ENCODE measurements at regions not wholly inside any gene's neighbourhood (a gene's known extent, or its start where the extent isn't known, plus 50 kb on each side); places are given as distances from the start of the nearest gene placed in this dataset.

DNA sequence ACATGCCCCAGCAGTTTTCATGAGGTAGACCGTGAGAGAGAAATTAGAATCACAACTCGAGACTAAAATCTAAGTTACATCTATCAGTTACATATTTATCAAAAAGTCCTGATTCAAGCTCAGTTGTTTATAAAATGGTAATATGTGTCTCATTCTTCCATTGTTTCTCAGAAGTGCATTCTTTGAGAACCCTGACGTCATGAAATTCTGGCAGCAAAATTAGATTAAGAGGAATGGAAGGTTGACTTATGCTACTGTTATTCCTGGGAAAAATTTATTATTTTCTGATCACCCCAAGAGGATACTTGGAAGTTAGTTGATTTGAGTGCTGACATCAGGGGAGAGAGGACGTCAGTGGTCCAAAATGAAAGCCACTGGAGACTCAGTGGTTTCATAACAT is 1864.8 kb upstream of the LRRTM1 start:
- intact Hi-C loops (cut with micrococcal nuclease; ENCODE audit: unreplicated experiment) (no loop called here), in situ Hi-C loops (cut with MboI) (no loop called here)
- no peaks in the 10 kb centered on the region for H3K27me3 ChIP-seq (replicated peaks in 1 of 2; ENCODE audit: control insufficient read depth in 2 of 2, insufficient read depth in 2 of 2, low read length in 1 of 2)
- no peak for ATAC-seq
- no peaks in the 10 kb centered on the region for H3K4me1 ChIP-seq (ENCODE audit: control insufficient read depth, insufficient read depth, low read length)
- H3K9ac ChIP-seq (ENCODE audit: control insufficient read depth, insufficient read depth, low read length), result no peak overlapping the region
- TF ChIP-seq BACH1 (IDR thresholded peaks at IDR 0.05; ENCODE audit: borderline replicate concordance), result no peak
- no peak for TF ChIP-seq RCOR1 (conservative IDR thresholded peaks at IDR 0.05; ENCODE audit: low read depth, low read length)
- TF ChIP-seq PAX5 (IDR thresholded peaks at IDR 0.05; ENCODE audit: borderline replicate concordance, low read depth, low read length), result no peak
- no peak for TF ChIP-seq HDAC2 (IDR thresholded peaks at IDR 0.05)
- no peak for TF ChIP-seq NBN (IDR thresholded peaks at IDR 0.05)
- no peak for TF ChIP-seq DPF2 (IDR thresholded peaks at IDR 0.05)
- TF ChIP-seq, protein P1, sequence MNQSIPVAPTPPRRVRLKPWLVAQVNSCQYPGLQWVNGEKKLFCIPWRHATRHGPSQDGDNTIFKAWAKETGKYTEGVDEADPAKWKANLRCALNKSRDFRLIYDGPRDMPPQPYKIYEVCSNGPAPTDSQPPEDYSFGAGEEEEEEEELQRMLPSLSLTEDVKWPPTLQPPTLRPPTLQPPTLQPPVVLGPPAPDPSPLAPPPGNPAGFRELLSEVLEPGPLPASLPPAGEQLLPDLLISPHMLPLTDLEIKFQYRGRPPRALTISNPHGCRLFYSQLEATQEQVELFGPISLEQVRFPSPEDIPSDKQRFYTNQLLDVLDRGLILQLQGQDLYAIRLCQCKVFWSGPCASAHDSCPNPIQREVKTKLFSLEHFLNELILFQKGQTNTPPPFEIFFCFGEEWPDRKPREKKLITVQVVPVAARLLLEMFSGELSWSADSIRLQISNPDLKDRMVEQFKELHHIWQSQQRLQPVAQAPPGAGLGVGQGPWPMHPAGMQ (IDR thresholded peaks at IDR 0.05; ENCODE audit: borderline replicate concordance), result no peak
- TF ChIP-seq SMARCA5 (IDR thresholded peaks at IDR 0.05), result no peak
- no peak for TF ChIP-seq BHLHE40 (IDR thresholded peaks at IDR 0.05; ENCODE audit: borderline replicate concordance in 1 of 2, low read depth in 2 of 2, low read length in 1 of 2)
- no peak for TF ChIP-seq MEF2A (IDR thresholded peaks at IDR 0.05; ENCODE audit: insufficient read depth, low read depth, low read length)
- no peak for TF ChIP-seq NFIC (IDR thresholded peaks at IDR 0.05; ENCODE audit: low read depth, low read length)
- no peak for TF ChIP-seq HDAC6 (IDR thresholded peaks at IDR 0.05; ENCODE audit: unreplicated experiment)
- no peak for TF ChIP-seq NR2C1 (IDR thresholded peaks at IDR 0.05)
- TF ChIP-seq, protein P2, sequence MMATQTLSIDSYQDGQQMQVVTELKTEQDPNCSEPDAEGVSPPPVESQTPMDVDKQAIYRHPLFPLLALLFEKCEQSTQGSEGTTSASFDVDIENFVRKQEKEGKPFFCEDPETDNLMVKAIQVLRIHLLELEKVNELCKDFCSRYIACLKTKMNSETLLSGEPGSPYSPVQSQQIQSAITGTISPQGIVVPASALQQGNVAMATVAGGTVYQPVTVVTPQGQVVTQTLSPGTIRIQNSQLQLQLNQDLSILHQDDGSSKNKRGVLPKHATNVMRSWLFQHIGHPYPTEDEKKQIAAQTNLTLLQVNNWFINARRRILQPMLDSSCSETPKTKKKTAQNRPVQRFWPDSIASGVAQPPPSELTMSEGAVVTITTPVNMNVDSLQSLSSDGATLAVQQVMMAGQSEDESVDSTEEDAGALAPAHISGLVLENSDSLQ (IDR thresholded peaks at IDR 0.05), result no peak
- TF ChIP-seq ZNF274 (IDR thresholded peaks at IDR 0.05; ENCODE audit: insufficient read depth, insufficient read length), result no peak
- TF ChIP-seq TCF7 (IDR thresholded peaks at IDR 0.05; ENCODE audit: borderline replicate concordance), result no peak
- no peak for TF ChIP-seq CEBPB (IDR thresholded peaks at IDR 0.05; ENCODE audit: borderline replicate concordance in 1 of 2, low read depth in 2 of 2, low read length in 2 of 2)
- TF ChIP-seq TARDBP (IDR thresholded peaks at IDR 0.05; ENCODE audit: borderline replicate concordance), result no peak
- no peak for TF ChIP-seq ZZZ3 (IDR thresholded peaks at IDR 0.05; ENCODE audit: control insufficient read depth, insufficient read length, low read depth)
- no peak for TF ChIP-seq GABPA (IDR thresholded peaks at IDR 0.05; ENCODE audit: low read depth)
- ChIA-PET POLR2A (no interaction called here), RAD21 (ENCODE audit: unreplicated experiment) (no interaction called here), SMC1A (ENCODE audit: uncharacterized antibody, unreplicated experiment) (no interaction called here), CTCF (no interaction called here)
- no peak for DNase-seq (ENCODE audit: low read depth, low spot score)
- FAIRE-seq, result no peak
- WGBS (ENCODE audit: insufficient coverage, insufficient replicate concordance, low lambda C conversion rate, missing lambda C conversion rate), result 21% methylated on average over 4 of the region's 4 CpGs
- no peaks in the 10 kb centered on the region for H3K79me2 ChIP-seq (ENCODE audit: control insufficient read depth, insufficient read depth, low read length)
- BruUV-seq (replicated peaks), result no TSS peak
- no peak overlapping the region for H3K4me3 ChIP-seq
- no peaks in the 10 kb centered on the region for H3K36me3 ChIP-seq (ENCODE audit: control insufficient read depth in 2 of 2, insufficient read depth in 2 of 2, low read length in 1 of 2)
- no peaks in the 10 kb centered on the region for H4K20me1 ChIP-seq (ENCODE audit: control insufficient read depth, insufficient read depth)
- no peaks in the 10 kb centered on the region for H3K9me3 ChIP-seq (replicated peaks; ENCODE audit: control insufficient read depth, insufficient read depth, low read length)
- H3K27ac ChIP-seq (ENCODE audit: control insufficient read depth, insufficient read depth), result no peak overlapping the region
- H2AFZ ChIP-seq (ENCODE audit: control insufficient read depth, low read depth, low read length), result no peak overlapping the region
- H3K4me2 ChIP-seq (ENCODE audit: control insufficient read depth, insufficient read depth), result no peak overlapping the region
